ENCODE measurements at regions not wholly inside any gene's neighbourhood (a gene's known extent, or its start where the extent isn't known, plus 50 kb on each side); places are given as distances from the start of the nearest gene placed in this dataset.

- no peak for TF ChIP-seq CTCF (conservative IDR thresholded peaks at IDR 0.05)
- no peak for TF ChIP-seq EZH2 (IDR thresholded peaks at IDR 0.05; ENCODE audit: low read depth)
These were observed 240.5 kb upstream of the DAAM1 start for GRCh38 chr14:58947814-58948445.
